ENCODE measurements at regions not wholly inside any gene's neighbourhood (a gene's known extent, or its start where the extent isn't known, plus 50 kb on each side); places are given as distances from the start of the nearest gene placed in this dataset.

DNA sequence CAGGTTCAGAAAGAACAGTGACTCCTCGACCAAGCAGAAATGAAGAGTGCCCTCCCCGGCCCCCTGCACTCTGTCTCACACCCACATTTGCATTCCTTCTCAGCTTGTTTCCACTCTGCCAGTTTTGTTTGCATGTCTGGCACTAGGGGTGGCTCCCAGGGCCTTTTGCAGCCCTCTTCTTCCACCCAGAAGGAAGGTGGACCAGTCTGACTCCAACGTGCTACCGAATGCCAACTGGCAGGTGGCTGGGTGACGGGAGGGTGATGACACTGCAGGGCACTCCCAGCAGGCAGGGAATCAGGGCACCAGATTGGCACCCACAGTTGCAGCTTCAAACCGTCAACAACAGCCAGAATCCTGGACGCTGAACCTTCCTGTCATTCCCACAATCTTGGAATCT, 371.1 kb downstream of the TXNL1 start:
- Histone ChIP-seq H3K27ac (ENCODE audit: control insufficient read depth, insufficient read depth) (no peak overlapping the region), H3K9ac (ENCODE audit: control insufficient read depth, insufficient read depth, low read length) (no peak overlapping the region), H3K4me3 (no peak overlapping the region), H3K36me3 (ENCODE audit: control insufficient read depth in 2 of 2, insufficient read depth in 2 of 2, low read length in 1 of 2) (no peaks in the 10 kb centered on the region), H3K4me2 (ENCODE audit: control insufficient read depth, insufficient read depth) (no peak overlapping the region), H3K9me3 (replicated peaks; ENCODE audit: control insufficient read depth, insufficient read depth, low read length) (no peaks in the 10 kb centered on the region; the same call in 2 of the 3 replicates), H4K20me1 (ENCODE audit: control insufficient read depth, insufficient read depth) (no peaks in the 10 kb centered on the region), H3K27me3 (replicated peaks in 1 of 2; ENCODE audit: control insufficient read depth in 2 of 2, insufficient read depth in 2 of 2, low read length in 1 of 2) (no peaks in the 10 kb centered on the region), H3K4me1 (ENCODE audit: control insufficient read depth, insufficient read depth, low read length) (no peaks in the 10 kb centered on the region), H3K79me2 (ENCODE audit: control insufficient read depth, insufficient read depth, low read length) (no peaks in the 10 kb centered on the region), H2AFZ (ENCODE audit: control insufficient read depth, low read depth, low read length) (no peak overlapping the region)
- no TSS peak for BruUV-seq (replicated peaks)
- no peak for ATAC-seq
- intact Hi-C loops (cut with micrococcal nuclease; ENCODE audit: unreplicated experiment) (no loop called here), in situ Hi-C loops (cut with MboI) (no loop called here)
- RAD21 ChIA-PET (ENCODE audit: unreplicated experiment), result no interaction called here
- FAIRE-seq, result no peak
- POLR2A ChIA-PET, result no interaction called here
- DNase-seq (ENCODE audit: low read depth, low spot score), result no peak
- CTCF ChIA-PET, result no interaction called here
- TF ChIP-seq RAD21 (IDR thresholded peaks at IDR 0.05; ENCODE audit: insufficient read depth, low read depth, low read length), result no peak
- TF ChIP-seq RB1 (IDR thresholded peaks at IDR 0.05; ENCODE audit: borderline replicate concordance), result no peak
- TF ChIP-seq, protein P1, sequence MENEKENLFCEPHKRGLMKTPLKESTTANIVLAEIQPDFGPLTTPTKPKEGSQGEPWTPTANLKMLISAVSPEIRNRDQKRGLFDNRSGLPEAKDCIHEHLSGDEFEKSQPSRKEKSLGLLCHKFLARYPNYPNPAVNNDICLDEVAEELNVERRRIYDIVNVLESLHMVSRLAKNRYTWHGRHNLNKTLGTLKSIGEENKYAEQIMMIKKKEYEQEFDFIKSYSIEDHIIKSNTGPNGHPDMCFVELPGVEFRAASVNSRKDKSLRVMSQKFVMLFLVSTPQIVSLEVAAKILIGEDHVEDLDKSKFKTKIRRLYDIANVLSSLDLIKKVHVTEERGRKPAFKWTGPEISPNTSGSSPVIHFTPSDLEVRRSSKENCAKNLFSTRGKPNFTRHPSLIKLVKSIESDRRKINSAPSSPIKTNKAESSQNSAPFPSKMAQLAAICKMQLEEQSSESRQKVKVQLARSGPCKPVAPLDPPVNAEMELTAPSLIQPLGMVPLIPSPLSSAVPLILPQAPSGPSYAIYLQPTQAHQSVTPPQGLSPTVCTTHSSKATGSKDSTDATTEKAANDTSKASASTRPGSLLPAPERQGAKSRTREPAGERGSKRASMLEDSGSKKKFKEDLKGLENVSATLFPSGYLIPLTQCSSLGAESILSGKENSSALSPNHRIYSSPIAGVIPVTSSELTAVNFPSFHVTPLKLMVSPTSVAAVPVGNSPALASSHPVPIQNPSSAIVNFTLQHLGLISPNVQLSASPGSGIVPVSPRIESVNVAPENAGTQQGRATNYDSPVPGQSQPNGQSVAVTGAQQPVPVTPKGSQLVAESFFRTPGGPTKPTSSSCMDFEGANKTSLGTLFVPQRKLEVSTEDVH (IDR thresholded peaks at IDR 0.05; ENCODE audit: low read depth, partially characterized antibody), result no peak
- TF ChIP-seq, protein P2, sequence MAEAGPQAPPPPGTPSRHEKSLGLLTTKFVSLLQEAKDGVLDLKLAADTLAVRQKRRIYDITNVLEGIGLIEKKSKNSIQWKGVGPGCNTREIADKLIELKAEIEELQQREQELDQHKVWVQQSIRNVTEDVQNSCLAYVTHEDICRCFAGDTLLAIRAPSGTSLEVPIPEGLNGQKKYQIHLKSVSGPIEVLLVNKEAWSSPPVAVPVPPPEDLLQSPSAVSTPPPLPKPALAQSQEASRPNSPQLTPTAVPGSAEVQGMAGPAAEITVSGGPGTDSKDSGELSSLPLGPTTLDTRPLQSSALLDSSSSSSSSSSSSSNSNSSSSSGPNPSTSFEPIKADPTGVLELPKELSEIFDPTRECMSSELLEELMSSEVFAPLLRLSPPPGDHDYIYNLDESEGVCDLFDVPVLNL (IDR thresholded peaks at IDR 0.05; ENCODE audit: low read depth, low read length), result no peak
- TF ChIP-seq CEBPB (IDR thresholded peaks at IDR 0.05; ENCODE audit: borderline replicate concordance in 1 of 2, low read depth in 2 of 2, low read length in 2 of 2), result no peak
- no peak for TF ChIP-seq EP300 (IDR thresholded peaks at IDR 0.05; ENCODE audit: borderline replicate concordance in 1 of 2, control insufficient read depth in 1 of 2, low read depth in 2 of 2, low read length in 2 of 2)
- no peak for TF ChIP-seq BRCA1 (IDR thresholded peaks at IDR 0.05; ENCODE audit: low read depth, low read length)
- no peak for TF ChIP-seq FOS (IDR thresholded peaks at IDR 0.05; ENCODE audit: borderline replicate concordance, extremely low read depth, insufficient read length)
- TF ChIP-seq, protein P3, sequence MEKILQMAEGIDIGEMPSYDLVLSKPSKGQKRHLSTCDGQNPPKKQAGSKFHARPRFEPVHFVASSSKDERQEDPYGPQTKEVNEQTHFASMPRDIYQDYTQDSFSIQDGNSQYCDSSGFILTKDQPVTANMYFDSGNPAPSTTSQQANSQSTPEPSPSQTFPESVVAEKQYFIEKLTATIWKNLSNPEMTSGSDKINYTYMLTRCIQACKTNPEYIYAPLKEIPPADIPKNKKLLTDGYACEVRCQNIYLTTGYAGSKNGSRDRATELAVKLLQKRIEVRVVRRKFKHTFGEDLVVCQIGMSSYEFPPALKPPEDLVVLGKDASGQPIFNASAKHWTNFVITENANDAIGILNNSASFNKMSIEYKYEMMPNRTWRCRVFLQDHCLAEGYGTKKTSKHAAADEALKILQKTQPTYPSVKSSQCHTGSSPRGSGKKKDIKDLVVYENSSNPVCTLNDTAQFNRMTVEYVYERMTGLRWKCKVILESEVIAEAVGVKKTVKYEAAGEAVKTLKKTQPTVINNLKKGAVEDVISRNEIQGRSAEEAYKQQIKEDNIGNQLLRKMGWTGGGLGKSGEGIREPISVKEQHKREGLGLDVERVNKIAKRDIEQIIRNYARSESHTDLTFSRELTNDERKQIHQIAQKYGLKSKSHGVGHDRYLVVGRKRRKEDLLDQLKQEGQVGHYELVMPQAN (conservative IDR thresholded peaks at IDR 0.05), result no peak
- no peak for TF ChIP-seq HDAC6 (IDR thresholded peaks at IDR 0.05; ENCODE audit: unreplicated experiment)
- TF ChIP-seq, protein P4, sequence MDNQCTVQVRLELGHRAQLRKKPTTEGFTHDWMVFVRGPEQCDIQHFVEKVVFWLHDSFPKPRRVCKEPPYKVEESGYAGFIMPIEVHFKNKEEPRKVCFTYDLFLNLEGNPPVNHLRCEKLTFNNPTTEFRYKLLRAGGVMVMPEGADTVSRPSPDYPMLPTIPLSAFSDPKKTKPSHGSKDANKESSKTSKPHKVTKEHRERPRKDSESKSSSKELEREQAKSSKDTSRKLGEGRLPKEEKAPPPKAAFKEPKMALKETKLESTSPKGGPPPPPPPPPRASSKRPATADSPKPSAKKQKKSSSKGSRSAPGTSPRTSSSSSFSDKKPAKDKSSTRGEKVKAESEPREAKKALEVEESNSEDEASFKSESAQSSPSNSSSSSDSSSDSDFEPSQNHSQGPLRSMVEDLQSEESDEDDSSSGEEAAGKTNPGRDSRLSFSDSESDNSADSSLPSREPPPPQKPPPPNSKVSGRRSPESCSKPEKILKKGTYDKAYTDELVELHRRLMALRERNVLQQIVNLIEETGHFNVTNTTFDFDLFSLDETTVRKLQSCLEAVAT (IDR thresholded peaks at IDR 0.05), result no peak
- TF ChIP-seq NR2C1 (IDR thresholded peaks at IDR 0.05), result no peak
- TF ChIP-seq IRF4 (IDR thresholded peaks at IDR 0.05; ENCODE audit: low read depth, low read length), result no peak
- TF ChIP-seq TAF1 (IDR thresholded peaks at IDR 0.05; ENCODE audit: borderline replicate concordance, low read depth, low read length), result no peak
- TF ChIP-seq ZNF274 (IDR thresholded peaks at IDR 0.05; ENCODE audit: insufficient read depth, insufficient read length), result no peak
- no peak for TF ChIP-seq POLR2AphosphoS2 (IDR thresholded peaks at IDR 0.05; ENCODE audit: low read depth, low read length)
- no peak for TF ChIP-seq ASH2L (IDR thresholded peaks at IDR 0.05; ENCODE audit: borderline replicate concordance, low read depth)
- SMC1A ChIA-PET (ENCODE audit: uncharacterized antibody, unreplicated experiment), result no interaction called here
- WGBS (ENCODE audit: insufficient coverage, insufficient replicate concordance, low lambda C conversion rate, missing lambda C conversion rate), result 10% methylated on average over 7 of the region's 7 CpGs
